ENCODE measurements at regions not wholly inside any gene's neighbourhood (a gene's known extent, or its start where the extent isn't known, plus 50 kb on each side); places are given as distances from the start of the nearest gene placed in this dataset.
"Not testable (repeated sequence)": the region's sequence is repeated elsewhere in the genome, so short reads cannot be mapped to it uniquely, and the experiment has no call there.

- DNase-seq (ENCODE audit: low read depth): no peak
Measured at GRCh38 chr1:30250984-30251850, 472.2 kb downstream of the MATN1 start.

- DNase-seq (ENCODE audit: low read depth): no peak
Measured at GRCh38 chr1:30250338-30250983, 472.9 kb downstream of the MATN1 start.

GRCh38 chr1:30249446-30250337 is 473.7 kb downstream of the MATN1 start:
- DNase-seq (ENCODE audit: low read depth): no peak

- DNase-seq (ENCODE audit: low read depth): no peak
Measured at GRCh38 chr1:30248774-30249173, 474.6 kb downstream of the MATN1 start.

GRCh38 chr1:30248373-30248772 is 475.0 kb downstream of the MATN1 start:
- no peak for DNase-seq (ENCODE audit: low read depth)

GRCh38 chr1:30244801-30245200 is 478.6 kb downstream of the MATN1 start:
- DNase-seq (ENCODE audit: low read depth): no peak

GRCh38 chr1:30242722-30243457 is 480.5 kb downstream of the MATN1 start:
- DNase-seq (ENCODE audit: low read depth): no peak

- DNase-seq (ENCODE audit: low read depth): no peak
Measured at GRCh38 chr1:30242168-30242567, 481.2 kb downstream of the MATN1 start.

- DNase-seq (ENCODE audit: low read depth): no peak
Measured at GRCh38 chr1:30241681-30242080, 481.7 kb downstream of the MATN1 start.

- no peak for DNase-seq (ENCODE audit: low read depth)
Measured at GRCh38 chr1:30234091-30234490, 489.3 kb downstream of the MATN1 start.

- DNase-seq (ENCODE audit: low read depth): no peak
Measured at GRCh38 chr1:30232288-30232899, 491.0 kb downstream of the MATN1 start.

GRCh38 chr1:30229960-30230359 is 493.4 kb downstream of the MATN1 start:
- no peak for DNase-seq (ENCODE audit: low read depth)

GRCh38 chr1:30229557-30229956 is 493.8 kb downstream of the MATN1 start:
- DNase-seq (ENCODE audit: low read depth): no peak

- DNase-seq (ENCODE audit: low read depth): no peak
Measured at GRCh38 chr1:30226648-30227047, 496.7 kb downstream of the MATN1 start.

- no peak for DNase-seq (ENCODE audit: low read depth)
Measured at GRCh38 chr1:30225357-30225756, 498.0 kb downstream of the MATN1 start.

GRCh38 chr1:30219675-30220074 is 503.7 kb downstream of the MATN1 start:
- no peak for DNase-seq (ENCODE audit: low read depth)

GRCh38 chr1:30218438-30218837 is 504.9 kb downstream of the MATN1 start:
- DNase-seq (ENCODE audit: low read depth): no peak

GRCh38 chr1:30216602-30217001 is 506.8 kb downstream of the MATN1 start:
- DNase-seq (ENCODE audit: low read depth): no peak

GRCh38 chr1:30213936-30214335 is 509.4 kb downstream of the MATN1 start:
- no peak for DNase-seq (ENCODE audit: low read depth)

GRCh38 chr1:30207962-30208361 is 515.4 kb downstream of the MATN1 start:
- not testable (repeated sequence) for DNase-seq (ENCODE audit: low read depth)

- not testable (repeated sequence) for DNase-seq (ENCODE audit: low read depth)
Measured at GRCh38 chr1:30206631-30207030, 516.8 kb downstream of the MATN1 start.
